Gastroesophageal sphincter (tissue), 4 donors: ENCODE measurements at regions not wholly inside any gene's neighbourhood (a gene's known extent, or its start where the extent isn't known, plus 50 kb on each side); places are given as distances from the start of the nearest gene placed in this dataset.
A peak's percentile ranks its signal among the peaks of the same experiment; 100 is the strongest.

Experiments used
- ATAC-seq: fragments of 150-250 bp; one replicate; pipeline ENCODE4 v1.9.1; 2016; ENCODE audit warnings: mild to moderate bottlenecking, moderate library complexity
- H3K27ac ChIP-seq, 4 donors: fragments of 200-600 bp; sonication (generic) in 3 of 4; 1 replicate in 3 of 4; 2 replicates in 1 of 4; pipeline ENCODE4 v1.5.1; 2016 to 2019
- H3K27me3 ChIP-seq: fragments of 200-600 bp; sonication (generic); one replicate; pipeline ENCODE4 v1.5.1; 2019
- H3K36me3 ChIP-seq, 2 donors: fragments of 200-600 bp; sonication (generic); one replicate each; pipeline ENCODE4 v1.5.1; 2019; ENCODE audit warnings: control low read depth in 1 of 2
- H3K4me1 ChIP-seq, 3 donors: fragments of 200-600 bp; sonication (generic); 1 replicate in 2 of 3; 2 replicates in 1 of 3; pipeline ENCODE4 v1.5.1; 2016 to 2019; ENCODE audit warnings: control low read depth in 2 of 3
- H3K4me3 ChIP-seq, 2 donors: fragments of 200-600 bp; sonication (generic); one replicate each; pipeline ENCODE4 v1.5.1; 2019; ENCODE audit warnings: mild to moderate bottlenecking in 1 of 2, moderate library complexity in 1 of 2
- H3K9me3 ChIP-seq, 3 donors: fragments of 200-600 bp; sonication (generic); one replicate each; pipeline ENCODE4 v1.5.1; 2017 to 2019; ENCODE audit warnings: control low read depth in 2 of 3
- EP300 ChIP-seq: sonication (generic); formaldehyde crosslinking; IDR thresholded peaks from one replicate; pipeline ENCODE4 v1.6.1; 2017; ENCODE audit warnings: antibody characterized with exemption, mild to moderate bottlenecking
- POLR2A ChIP-seq, 2 donors: fragments of 450-650 bp; IDR thresholded peaks; one replicate each; pipeline ENCODE4 v1.6.1; 2017; ENCODE audit warnings: antibody characterized with exemption in 2 of 2, mild to moderate bottlenecking in 2 of 2, moderate library complexity in 1 of 2
- POLR2AphosphoS5 ChIP-seq: sonication (generic); formaldehyde crosslinking; IDR thresholded peaks from one replicate; pipeline ENCODE4 v1.6.1; 2017; ENCODE audit warnings: antibody characterized with exemption
- WGBS, 2 donors: methylation state at CpG; one replicate each; pipeline ENCODE4 v1.1.5; 2018; ENCODE audit warnings: low coverage in 1 of 2; 5-methylcytosine and 5-hydroxymethylcytosine counted together
- TF ChIP-seq, protein P1 (sequence below), 4 experiments: fragments of 200-600 bp in 2 of 4; fragments of 450-650 bp in 2 of 4; sonication (generic) in 1 of 4; IDR thresholded peaks; one replicate each; pipeline ENCODE4 v1.5.1; 2017 to 2019; ENCODE audit warnings: antibody characterized with exemption in 4 of 4, mild to moderate bottlenecking in 2 of 4, moderate library complexity in 2 of 4

DNA sequence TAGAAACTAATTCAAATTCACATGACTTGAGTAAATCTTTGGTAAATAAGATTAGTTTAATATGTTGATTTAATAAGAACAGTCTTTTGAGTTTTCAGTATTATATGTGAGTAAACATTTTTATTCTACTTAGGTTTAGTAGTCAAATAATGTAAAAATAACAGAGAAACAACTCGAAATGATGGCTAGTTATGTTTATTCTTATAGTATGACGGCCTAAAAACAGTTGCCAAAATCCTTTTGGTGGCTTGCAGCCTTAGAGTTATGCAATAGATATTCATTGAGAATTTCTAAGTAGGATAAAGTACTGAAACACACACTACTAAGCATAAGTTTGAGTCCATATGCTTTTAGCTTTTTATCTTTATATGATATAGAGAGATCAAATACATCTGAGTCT lies 184.8 kb downstream of the GNAI1 start:
- TF ChIP-seq, protein P1, sequence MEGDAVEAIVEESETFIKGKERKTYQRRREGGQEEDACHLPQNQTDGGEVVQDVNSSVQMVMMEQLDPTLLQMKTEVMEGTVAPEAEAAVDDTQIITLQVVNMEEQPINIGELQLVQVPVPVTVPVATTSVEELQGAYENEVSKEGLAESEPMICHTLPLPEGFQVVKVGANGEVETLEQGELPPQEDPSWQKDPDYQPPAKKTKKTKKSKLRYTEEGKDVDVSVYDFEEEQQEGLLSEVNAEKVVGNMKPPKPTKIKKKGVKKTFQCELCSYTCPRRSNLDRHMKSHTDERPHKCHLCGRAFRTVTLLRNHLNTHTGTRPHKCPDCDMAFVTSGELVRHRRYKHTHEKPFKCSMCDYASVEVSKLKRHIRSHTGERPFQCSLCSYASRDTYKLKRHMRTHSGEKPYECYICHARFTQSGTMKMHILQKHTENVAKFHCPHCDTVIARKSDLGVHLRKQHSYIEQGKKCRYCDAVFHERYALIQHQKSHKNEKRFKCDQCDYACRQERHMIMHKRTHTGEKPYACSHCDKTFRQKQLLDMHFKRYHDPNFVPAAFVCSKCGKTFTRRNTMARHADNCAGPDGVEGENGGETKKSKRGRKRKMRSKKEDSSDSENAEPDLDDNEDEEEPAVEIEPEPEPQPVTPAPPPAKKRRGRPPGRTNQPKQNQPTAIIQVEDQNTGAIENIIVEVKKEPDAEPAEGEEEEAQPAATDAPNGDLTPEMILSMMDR (IDR thresholded peaks at IDR 0.05) = no peak
- TF ChIP-seq POLR2AphosphoS5 = no peak
- TF ChIP-seq POLR2A (IDR thresholded peaks at IDR 0.05) = no peak
- no peak for TF ChIP-seq EP300
- Histone ChIP-seq H3K4me3 (no peak overlapping the region), H3K27me3 (no peaks in the 10 kb centered on the region), H3K36me3 (no peaks in the 10 kb centered on the region), H3K4me1 (no peaks in the 10 kb centered on the region), H3K27ac (no peak overlapping the region), H3K9me3 (no peaks in the 10 kb centered on the region)
- 72 to 88% methylated on average over 2 of the region's 2 CpGs for WGBS, 2 donors
- no peak for ATAC-seq

DNA sequence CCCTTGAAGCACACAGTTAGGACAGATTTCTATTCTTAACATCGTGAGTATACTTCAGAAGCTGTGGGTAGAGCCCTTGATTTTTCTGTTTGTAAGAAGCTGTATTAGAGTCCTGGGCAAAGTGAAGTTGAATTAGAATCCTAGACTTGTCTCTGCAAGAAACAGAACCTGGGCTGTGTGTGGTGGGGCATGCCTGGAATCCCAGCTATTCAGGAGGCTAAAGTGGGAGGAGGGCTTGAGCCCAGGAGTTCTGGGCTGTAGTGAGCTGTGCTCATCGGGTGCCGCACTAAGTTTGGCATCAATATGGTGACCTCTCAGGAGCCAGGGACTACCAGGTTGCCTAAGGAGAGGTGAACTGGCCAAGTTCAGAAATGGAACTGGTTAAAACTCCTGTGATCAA lies 183.4 kb downstream of the GNAI1 start:
- Histone ChIP-seq H3K27ac (no peak overlapping the region), H3K36me3 (no peaks in the 10 kb centered on the region), H3K9me3 (no peaks in the 10 kb centered on the region), H3K4me1 (peaks cover 0 to 1% (median 0%) of the 10 kb centered on the region in 3 donors), H3K4me3 (no peak overlapping the region), H3K27me3 (no peaks in the 10 kb centered on the region)
- 93 to 100% methylated on average over 1 to 2 of the region's 3 CpGs for WGBS, 2 donors
- ATAC-seq = no peak
- no peak for TF ChIP-seq POLR2AphosphoS5
- TF ChIP-seq EP300 = no peak
- TF ChIP-seq, protein P1 (IDR thresholded peaks at IDR 0.05) = no peak
- TF ChIP-seq POLR2A (IDR thresholded peaks at IDR 0.05) = no peak

DNA sequence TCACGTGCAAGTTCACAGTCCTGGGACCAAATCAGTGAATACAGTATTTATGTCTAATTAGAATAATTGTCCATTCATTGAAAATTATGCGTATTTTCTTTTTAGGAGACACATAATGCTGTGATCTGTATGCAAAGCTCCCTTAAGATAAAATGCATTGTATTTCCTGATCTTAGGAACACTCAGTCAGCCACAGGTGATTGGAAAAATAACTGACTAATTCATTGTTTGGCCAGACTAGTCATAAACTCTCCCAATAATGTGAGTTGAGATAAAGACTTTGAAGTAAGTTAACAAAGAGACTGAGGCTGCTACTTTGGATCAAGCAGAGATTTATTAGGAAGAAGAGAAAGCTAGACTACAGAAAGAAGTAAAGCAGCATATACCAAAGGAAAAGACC lies 182.2 kb downstream of the GNAI1 start:
- Histone ChIP-seq H3K4me1 (peaks cover 0 to 14% (median 7%) of the 10 kb centered on the region in 3 donors), H3K4me3 (no peak overlapping the region), H3K36me3 (no peaks in the 10 kb centered on the region), H3K27ac (no peak overlapping the region), H3K27me3 (no peaks in the 10 kb centered on the region), H3K9me3 (no peaks in the 10 kb centered on the region)
- WGBS, 2 donors = 83 to 92% methylated on average over 2 of the region's 2 CpGs
- TF ChIP-seq POLR2A (IDR thresholded peaks at IDR 0.05) (no peak), POLR2AphosphoS5 (no peak), EP300 (no peak)
- TF ChIP-seq, protein P1 (IDR thresholded peaks at IDR 0.05) = no peak
- no peak for ATAC-seq

DNA sequence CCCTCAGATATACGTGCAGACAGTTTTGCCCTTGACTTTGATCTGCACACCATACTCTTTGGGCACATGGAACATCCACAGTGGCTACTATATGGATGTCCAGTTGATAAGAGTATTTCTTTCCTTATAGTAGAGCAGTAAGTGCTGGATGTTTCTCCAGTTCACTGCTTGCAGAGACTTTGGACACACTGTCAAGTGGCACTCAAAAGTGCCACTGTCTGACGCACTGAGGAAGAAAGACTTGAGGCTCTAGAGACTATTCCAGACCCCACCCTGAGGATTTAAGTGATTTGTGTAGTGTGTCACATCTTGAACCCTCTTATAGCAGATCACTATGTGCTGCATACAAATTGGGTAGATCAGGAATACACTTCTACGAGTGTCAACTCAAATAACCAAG lies 179.1 kb downstream of the GNAI1 start:
- Histone ChIP-seq H3K9me3 (no peaks in the 10 kb centered on the region), H3K4me1 (peaks cover 0 to 21% (median 14%) of the 10 kb centered on the region in 3 donors), H3K4me3 (no peak overlapping the region), H3K27ac (no peak overlapping the region), H3K36me3 (no peaks in the 10 kb centered on the region), H3K27me3 (no peaks in the 10 kb centered on the region)
- TF ChIP-seq POLR2A (IDR thresholded peaks at IDR 0.05) = no peak
- TF ChIP-seq POLR2AphosphoS5 = no peak
- TF ChIP-seq EP300 = no peak
- TF ChIP-seq, protein P1 (IDR thresholded peaks at IDR 0.05) = no peak
- ATAC-seq = no peak
- WGBS, 2 donors = 48 to 93% methylated on average over 2 of the region's 3 CpGs

DNA sequence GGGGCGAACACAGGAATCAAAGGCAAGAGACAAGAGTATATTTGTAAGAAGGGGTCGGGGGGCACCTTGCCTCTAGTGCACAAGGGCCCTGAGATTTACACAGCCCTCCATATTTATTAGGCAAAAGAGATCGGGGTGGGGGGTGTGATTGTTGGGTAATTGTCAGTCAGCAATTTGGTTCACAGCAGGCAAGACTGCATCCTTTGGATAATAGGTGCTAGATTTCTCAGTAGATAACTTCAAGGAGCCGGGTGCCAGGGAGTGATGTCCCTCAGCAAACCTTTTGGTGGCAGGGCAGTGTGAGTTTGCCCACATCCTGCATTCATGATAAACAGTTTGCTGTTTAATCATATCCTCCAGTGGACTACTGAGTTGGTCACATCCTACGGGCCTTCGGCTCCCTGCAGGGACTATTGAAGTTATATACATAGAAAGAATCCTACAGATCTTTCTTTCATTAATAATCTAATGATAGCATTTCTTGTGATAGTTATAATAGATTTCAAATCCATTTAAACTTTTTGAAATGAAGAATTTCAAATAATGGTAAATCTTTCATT lies 178.5 kb downstream of the GNAI1 start:
- TF ChIP-seq EP300 (no peak), POLR2AphosphoS5 (no peak), POLR2A (IDR thresholded peaks at IDR 0.05) (no peak)
- TF ChIP-seq, protein P1 (IDR thresholded peaks at IDR 0.05) = no peak

More for the DNA sequence above, 178.5 kb downstream of the GNAI1 start:
- no peaks in the 10 kb centered on the region for H3K27me3 ChIP-seq
- H3K27ac ChIP-seq = peak overlapping the region in 2 of 4 donors; percentile 51 to 66
- H3K36me3 ChIP-seq = no peaks in the 10 kb centered on the region
- no peak for ATAC-seq
- peaks cover 0 to 21% (median 14%) of the 10 kb centered on the region in 3 donors for H3K4me1 ChIP-seq
- H3K4me3 ChIP-seq = no peak overlapping the region
- WGBS, 2 donors = 89 to 91% methylated on average over 3 to 5 of the region's 6 CpGs
- H3K9me3 ChIP-seq = no peaks in the 10 kb centered on the region
